H1 (cell line): ENCODE measurements at regions not wholly inside any gene's neighbourhood (a gene's known extent, or its start where the extent isn't known, plus 50 kb on each side); places are given as distances from the start of the nearest gene placed in this dataset.

Experiments
- EP300 ChIP-seq, 2 experiments: IDR thresholded peaks; 1 replicate in 1 of 2; 2 replicates in 1 of 2; pipeline ENCODE4 v1.6.1; 2011 to 2012; ENCODE audit warnings: low read depth in 2 of 2, low read length in 2 of 2, mild to moderate bottlenecking in 2 of 2, borderline replicate concordance in 1 of 2, inconsistent platforms in 1 of 2, moderate library complexity in 1 of 2
- GABPA ChIP-seq: IDR thresholded peaks from 2 replicates; pipeline ENCODE4 v1.6.1; 2011; ENCODE audit warnings: mild to moderate bottlenecking, low read length, moderate library complexity, borderline replicate concordance; ENCODE audit not compliant: insufficient read depth
- KDM1A ChIP-seq: fragments of 200-600, 300-600 bp; sonication (generic); IDR thresholded peaks from 2 replicates; pipeline ENCODE4 v1.7.1; 2016; ENCODE audit warnings: mild to moderate bottlenecking, low read length, borderline replicate concordance
- POLR2A ChIP-seq, 2 experiments: IDR thresholded peaks; 1 replicate in 1 of 2; 2 replicates in 1 of 2; pipeline ENCODE4 v1.6.1; 2011; ENCODE audit warnings: low read depth in 2 of 2, low read length in 2 of 2, mild to moderate bottlenecking in 2 of 2; ENCODE audit errors: control extremely low read depth in 1 of 2
- RAD21 ChIP-seq, 2 experiments: IDR thresholded peaks in 1 of 2; conservative IDR thresholded peaks in 1 of 2; 2 replicates each; pipeline ENCODE4 v1.6.1; 2011; ENCODE audit warnings: low read depth in 2 of 2, low read length in 2 of 2, improper control_type of control experiment in 1 of 2, inconsistent platforms in 1 of 2, mild to moderate bottlenecking in 1 of 2, moderate library complexity in 1 of 2
- SUZ12 ChIP-seq: fragments of 200-600 bp; sonication (generic); IDR thresholded peaks from 2 replicates; pipeline ENCODE4 v1.6.1; 2012; ENCODE audit warnings: mild to moderate bottlenecking, inconsistent platforms, low read length, moderate library complexity, mixed read lengths
- TF ChIP-seq, protein P1 (sequence below), 3 experiments: IDR thresholded peaks; 1 replicate in 2 of 3; 2 replicates in 1 of 3; pipeline versions ENCODE4 v1.5.1 to v1.6.1; 2011; ENCODE audit warnings: low read length in 3 of 3, mild to moderate bottlenecking in 3 of 3, inconsistent platforms in 2 of 3, low read depth in 1 of 3, moderate library complexity in 1 of 3; ENCODE audit not compliant: insufficient read depth in 1 of 3; ENCODE audit errors: control extremely low read depth in 1 of 3

DNA sequence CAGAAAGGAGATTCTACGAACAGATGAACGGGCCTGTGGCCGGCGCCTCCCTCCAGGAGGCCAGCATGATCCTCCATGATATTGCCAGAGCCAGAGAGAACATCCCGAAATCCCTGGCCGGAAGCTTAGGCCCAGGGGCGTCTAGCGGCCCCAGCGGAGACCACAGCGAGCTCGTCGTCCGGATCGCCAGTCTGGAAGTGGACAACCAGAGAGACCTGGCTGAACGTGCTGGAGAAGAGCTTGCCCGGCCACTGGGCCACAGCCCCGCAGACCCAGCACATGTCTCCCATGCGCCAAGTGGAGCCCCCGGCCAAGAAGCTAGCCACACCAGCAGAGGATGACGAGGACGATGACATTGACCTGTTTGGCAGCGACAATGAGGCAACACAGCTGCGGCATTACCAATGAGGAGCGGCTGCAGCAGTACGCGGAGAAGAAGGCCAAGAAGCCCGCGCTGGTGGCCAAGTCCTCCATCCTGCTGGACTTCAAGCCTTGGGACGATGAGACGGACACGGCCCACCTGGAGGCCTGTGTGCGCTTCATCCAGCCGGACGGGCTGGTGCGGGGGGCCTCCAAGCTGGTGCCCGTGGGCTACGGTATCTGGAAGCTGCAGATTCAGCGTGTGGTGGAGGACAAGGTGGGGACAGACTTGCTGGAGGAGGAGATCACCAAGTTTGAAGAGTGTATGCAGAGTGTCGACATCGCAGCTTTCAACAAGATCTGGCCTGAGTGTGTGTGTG is 78.8 kb upstream of the FRY start:
- TF ChIP-seq, protein P1, sequence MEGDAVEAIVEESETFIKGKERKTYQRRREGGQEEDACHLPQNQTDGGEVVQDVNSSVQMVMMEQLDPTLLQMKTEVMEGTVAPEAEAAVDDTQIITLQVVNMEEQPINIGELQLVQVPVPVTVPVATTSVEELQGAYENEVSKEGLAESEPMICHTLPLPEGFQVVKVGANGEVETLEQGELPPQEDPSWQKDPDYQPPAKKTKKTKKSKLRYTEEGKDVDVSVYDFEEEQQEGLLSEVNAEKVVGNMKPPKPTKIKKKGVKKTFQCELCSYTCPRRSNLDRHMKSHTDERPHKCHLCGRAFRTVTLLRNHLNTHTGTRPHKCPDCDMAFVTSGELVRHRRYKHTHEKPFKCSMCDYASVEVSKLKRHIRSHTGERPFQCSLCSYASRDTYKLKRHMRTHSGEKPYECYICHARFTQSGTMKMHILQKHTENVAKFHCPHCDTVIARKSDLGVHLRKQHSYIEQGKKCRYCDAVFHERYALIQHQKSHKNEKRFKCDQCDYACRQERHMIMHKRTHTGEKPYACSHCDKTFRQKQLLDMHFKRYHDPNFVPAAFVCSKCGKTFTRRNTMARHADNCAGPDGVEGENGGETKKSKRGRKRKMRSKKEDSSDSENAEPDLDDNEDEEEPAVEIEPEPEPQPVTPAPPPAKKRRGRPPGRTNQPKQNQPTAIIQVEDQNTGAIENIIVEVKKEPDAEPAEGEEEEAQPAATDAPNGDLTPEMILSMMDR (IDR thresholded peaks at IDR 0.05; ENCODE audit: control extremely low read depth in 1 of 3, insufficient read depth in 1 of 3, low read depth in 1 of 3, low read length in 3 of 3), result no peak
- TF ChIP-seq RAD21 (IDR thresholded peaks at IDR 0.05 in 1 of 2, conservative IDR thresholded peaks at IDR 0.05 in 1 of 2; ENCODE audit: low read depth in 2 of 2, low read length in 2 of 2), result no peak
- TF ChIP-seq KDM1A, result no peak
- no peak for TF ChIP-seq GABPA
- TF ChIP-seq SUZ12, result no peak
- TF ChIP-seq EP300 (IDR thresholded peaks at IDR 0.05; ENCODE audit: borderline replicate concordance in 1 of 2, low read depth in 2 of 2, low read length in 2 of 2), result no peak
- TF ChIP-seq POLR2A (IDR thresholded peaks at IDR 0.05; ENCODE audit: control extremely low read depth in 1 of 2, low read depth in 2 of 2, low read length in 2 of 2), result no peak
